ENCODE measurements at regions not wholly inside any gene's neighbourhood (a gene's known extent, or its start where the extent isn't known, plus 50 kb on each side); places are given as distances from the start of the nearest gene placed in this dataset.

GRCh38 chr3:159560214-159560979 is 428.2 kb upstream of the IL12A start:
- no peak for DNase-seq

GRCh38 chr3:159565313-159565712 is 423.3 kb upstream of the IL12A start:
- no peak for DNase-seq

- no peak for DNase-seq
Observed at GRCh38 chr3:159583662-159584061, 405.0 kb upstream of the IL12A start.

GRCh38 chr3:159584421-159584820 is 404.2 kb upstream of the IL12A start:
- no peak for DNase-seq

GRCh38 chr3:159586571-159587202 is 401.9 kb upstream of the IL12A start:
- no peak for DNase-seq

- DNase-seq = no peak
Observed at GRCh38 chr3:159593927-159594605, 394.6 kb upstream of the IL12A start.

GRCh38 chr3:159600291-159600690 is 388.3 kb upstream of the IL12A start:
- no peak for DNase-seq

- no peak for DNase-seq
Observed at GRCh38 chr3:159604151-159604581, 384.5 kb upstream of the IL12A start.

- DNase-seq = no peak
Observed at GRCh38 chr3:159605101-159605500, 383.5 kb upstream of the IL12A start.

- no peak for DNase-seq
Observed at GRCh38 chr3:159605776-159606175, 382.9 kb upstream of the IL12A start.

- no peak for DNase-seq
Observed at GRCh38 chr3:159607856-159608255, 380.8 kb upstream of the IL12A start.

GRCh38 chr3:159608311-159608710 is 380.3 kb upstream of the IL12A start:
- no peak for DNase-seq

GRCh38 chr3:159609625-159610024 is 379.0 kb upstream of the IL12A start:
- no peak for DNase-seq

- DNase-seq = no peak
Observed at GRCh38 chr3:159616234-159616825, 372.3 kb upstream of the IL12A start.

- no peak for DNase-seq
Observed at GRCh38 chr3:159619341-159619885, 369.2 kb upstream of the IL12A start.

GRCh38 chr3:159620281-159620680 is 368.4 kb upstream of the IL12A start:
- DNase-seq = no peak

GRCh38 chr3:159620873-159621272 is 367.8 kb upstream of the IL12A start:
- DNase-seq = no peak

- DNase-seq = no peak
Observed at GRCh38 chr3:159624616-159625015, 364.0 kb upstream of the IL12A start.

- DNase-seq = no peak
Observed at GRCh38 chr3:159625594-159625993, 363.0 kb upstream of the IL12A start.

- no peak for DNase-seq
Observed at GRCh38 chr3:159626598-159626997, 362.0 kb upstream of the IL12A start.

- no peak for DNase-seq
Observed at GRCh38 chr3:159627229-159627628, 361.4 kb upstream of the IL12A start.

GRCh38 chr3:159627634-159628033 is 361.0 kb upstream of the IL12A start:
- DNase-seq = no peak

- no peak for DNase-seq
Observed at GRCh38 chr3:159629329-159630084, 359.1 kb upstream of the IL12A start.
